Endothelial cell of umbilical vein (primary cell): ENCODE measurements at regions not wholly inside any gene's neighbourhood (a gene's known extent, or its start where the extent isn't known, plus 50 kb on each side); places are given as distances from the start of the nearest gene placed in this dataset.

Experiments used
- BruUV-seq: library from RNA; stranded (reverse); fragments of 400-500 nt; replicated peaks from 2 replicates; lab custom pipeline; 2021; lab: Mats Ljungman, UMichigan
- CTCF ChIA-PET: fragments of 300-600, 350-600 bp; sonication (Branson Sonifier 250); formaldehyde crosslinking; loops from one replicate; lab custom pipeline; 2021; ENCODE audit warnings: antibody characterized with exemption, inconsistent platforms; lab: Charles Lee
- POLR2A ChIA-PET: fragments of 300-600, 350-600 bp; sonication (Branson Sonifier 250); formaldehyde crosslinking; loops from one replicate; lab custom pipeline; 2021; ENCODE audit warnings: antibody characterized with exemption, inconsistent platforms; lab: Charles Lee
- DNase-seq: peaks from one replicate; pipeline ENCODE4 v3.0.0-alpha.2; 2011; ENCODE audit warnings: low read depth, low spot score
- FAIRE-seq: peaks from 2 replicates; lab custom pipeline; 2011; peaks lifted over from hg19 to GRCh38; lab: Jason Lieb, UNC
- H2AFZ ChIP-seq: 2 replicates; pipeline ENCODE4 v1.6.0; 2012; ENCODE audit warnings: low read depth, low read length, control low read depth, inconsistent platforms
- H3K27ac ChIP-seq: 2 replicates; pipeline ENCODE4 v1.5.1; 2011; ENCODE audit warnings: low read depth, mild to moderate bottlenecking, control low read depth, low read length, moderate library complexity; ENCODE audit not compliant: insufficient read depth
- H3K27me3 ChIP-seq, 2 experiments: 2 replicates each; pipeline versions ENCODE4 v1.6.0 to v1.6.1; 2011; ENCODE audit warnings: low read length in 2 of 2, mixed read lengths in 1 of 2; ENCODE audit not compliant: control insufficient read depth in 2 of 2, insufficient read depth in 2 of 2
- H3K36me3 ChIP-seq, 2 experiments: 2 replicates in 1 of 2; 3 replicates in 1 of 2; pipeline ENCODE4 v1.5.1; 2011; ENCODE audit warnings: low read length in 2 of 2, mild to moderate bottlenecking in 1 of 2, moderate library complexity in 1 of 2; ENCODE audit not compliant: control insufficient read depth in 2 of 2, insufficient read depth in 2 of 2; ENCODE audit errors: extremely low read depth in 1 of 2
- H3K4me1 ChIP-seq: 3 replicates; pipeline ENCODE4 v1.5.1; 2011; ENCODE audit warnings: mild to moderate bottlenecking, low read length; ENCODE audit not compliant: control insufficient read depth, insufficient read depth; ENCODE audit errors: extremely low read depth
- H3K4me2 ChIP-seq: 2 replicates; pipeline ENCODE4 v1.6.1; 2011; ENCODE audit warnings: low read length, control low read depth, mixed read lengths; ENCODE audit not compliant: insufficient read depth
- H3K4me3 ChIP-seq, 3 experiments: fragments of 200-600 bp in 1 of 3; sonication (generic), shearing (Covaris generic) in 1 of 3; replicated peaks in 1 of 3; 2 replicates each; pipeline ENCODE4 v1.5.1; 2011 to 2016; ENCODE audit warnings: control low read depth in 3 of 3, low read length in 3 of 3, mild to moderate bottlenecking in 2 of 3, inconsistent platforms in 1 of 3, low read depth in 1 of 3, moderate library complexity in 1 of 3; ENCODE audit not compliant: insufficient read depth in 1 of 3
- H3K79me2 ChIP-seq: 2 replicates; pipeline ENCODE4 v1.6.0; 2012; ENCODE audit warnings: low read length, inconsistent platforms; ENCODE audit not compliant: control insufficient read depth, insufficient read depth
- H3K9ac ChIP-seq: replicated peaks from 2 replicates; pipeline ENCODE3; 2011; ENCODE audit warnings: low read length, control low read depth; ENCODE audit not compliant: insufficient read depth; ENCODE audit errors: extremely low read depth
- H3K9me1 ChIP-seq: replicated peaks from 3 replicates; pipeline ENCODE4 v1.6.0; 2011; ENCODE audit warnings: mild to moderate bottlenecking, low read length; ENCODE audit not compliant: control insufficient read depth, insufficient read depth; ENCODE audit errors: extremely low read depth
- H3K9me3 ChIP-seq: replicated peaks from 2 replicates; pipeline ENCODE4 v1.5.1; 2012; ENCODE audit warnings: low read length, inconsistent platforms; ENCODE audit not compliant: control insufficient read depth, insufficient read depth
- H4K20me1 ChIP-seq: replicated peaks from 2 replicates; pipeline ENCODE3; 2011; ENCODE audit warnings: mild to moderate bottlenecking, low read length; ENCODE audit not compliant: control insufficient read depth, insufficient read depth; ENCODE audit errors: extremely low read depth
- EZH2 ChIP-seq: IDR thresholded peaks from 2 replicates; pipeline ENCODE4 v1.6.1; 2012; ENCODE audit warnings: borderline replicate concordance, low read depth, mild to moderate bottlenecking, moderate library complexity, low read length, inconsistent platforms; ENCODE audit not compliant: severe bottlenecking
- FOS ChIP-seq: IDR thresholded peaks from 2 replicates; pipeline ENCODE4 v1.6.1; 2011; ENCODE audit warnings: mild to moderate bottlenecking, low read length, moderate library complexity, borderline replicate concordance; ENCODE audit not compliant: insufficient read depth
- GATA2 ChIP-seq: IDR thresholded peaks from 2 replicates; pipeline ENCODE4 v1.7.0; 2011; ENCODE audit warnings: low read depth, mild to moderate bottlenecking, moderate library complexity, mixed read lengths, low read length; ENCODE audit not compliant: insufficient read length, insufficient read depth
- JUN ChIP-seq: IDR thresholded peaks from 2 replicates; pipeline ENCODE4 v1.6.1; 2011; ENCODE audit warnings: borderline replicate concordance, low read depth; ENCODE audit not compliant: insufficient read length, insufficient read depth
- MYC ChIP-seq: IDR thresholded peaks from one replicate; pipeline ENCODE4 v1.6.1; 2011; ENCODE audit warnings: mild to moderate bottlenecking, low read depth, low read length
- POLR2A ChIP-seq: IDR thresholded peaks from 2 replicates; pipeline ENCODE4 v1.6.1; 2012; ENCODE audit warnings: low read depth, mild to moderate bottlenecking, control low read depth, low read length
- POLR2AphosphoS5 ChIP-seq: IDR thresholded peaks from 2 replicates; pipeline ENCODE4 v1.6.1; 2012; ENCODE audit warnings: low read depth, mild to moderate bottlenecking, control low read depth, low read length, moderate library complexity; ENCODE audit not compliant: insufficient read depth
- dilution Hi-C: fragments of 300-500 bp; cut with MboI; formaldehyde crosslinking; loops from one replicate; pipeline ENCODE4 v1.15.0; 2019; ENCODE audit warnings: low sequenced_read_pairs; ENCODE audit not compliant: extremely low pct_ligation_motif_present
- intact Hi-C: fragments of 100-400 bp; cut with micrococcal nuclease; formaldehyde crosslinking; loops from one replicate; pipeline ENCODE4 v1.10.0; 2022
- TF ChIP-seq, protein P1 (sequence below), 2 donors: IDR thresholded peaks; 1 replicate in 1 of 2; 2 replicates in 1 of 2; pipeline ENCODE4 v1.5.1; 2011; ENCODE audit warnings: low read length in 2 of 2, mild to moderate bottlenecking in 2 of 2, moderate library complexity in 2 of 2, control low read depth in 1 of 2, inconsistent platforms in 1 of 2, low read depth in 1 of 2; ENCODE audit not compliant: insufficient read depth in 1 of 2; ENCODE audit errors: extremely low read depth in 1 of 2
- TF ChIP-seq, protein P2 (sequence below): IDR thresholded peaks from 2 replicates; pipeline ENCODE4 v1.6.1; 2011; ENCODE audit not compliant: insufficient read depth, insufficient read length

DNA sequence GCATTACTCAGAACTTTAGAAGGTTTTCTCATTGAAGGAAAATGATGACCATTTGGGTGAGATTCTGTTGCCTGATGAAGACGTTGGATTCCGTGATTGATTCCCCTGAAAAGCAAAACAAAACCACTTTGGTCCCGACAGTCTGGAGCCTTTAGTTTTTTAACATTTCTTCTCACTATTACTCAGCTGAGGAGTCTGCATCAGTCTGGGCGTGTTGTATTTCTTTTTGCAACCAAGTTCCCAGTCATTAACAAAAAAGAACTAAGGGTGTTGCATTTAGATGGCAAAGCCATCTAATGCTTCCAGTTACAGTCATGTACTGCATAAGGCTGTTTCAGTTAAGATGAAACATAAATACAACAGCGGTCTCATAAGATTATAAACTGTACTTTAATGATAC lies 343.1 kb upstream of the CDH2 start:
- TF ChIP-seq, protein P1, sequence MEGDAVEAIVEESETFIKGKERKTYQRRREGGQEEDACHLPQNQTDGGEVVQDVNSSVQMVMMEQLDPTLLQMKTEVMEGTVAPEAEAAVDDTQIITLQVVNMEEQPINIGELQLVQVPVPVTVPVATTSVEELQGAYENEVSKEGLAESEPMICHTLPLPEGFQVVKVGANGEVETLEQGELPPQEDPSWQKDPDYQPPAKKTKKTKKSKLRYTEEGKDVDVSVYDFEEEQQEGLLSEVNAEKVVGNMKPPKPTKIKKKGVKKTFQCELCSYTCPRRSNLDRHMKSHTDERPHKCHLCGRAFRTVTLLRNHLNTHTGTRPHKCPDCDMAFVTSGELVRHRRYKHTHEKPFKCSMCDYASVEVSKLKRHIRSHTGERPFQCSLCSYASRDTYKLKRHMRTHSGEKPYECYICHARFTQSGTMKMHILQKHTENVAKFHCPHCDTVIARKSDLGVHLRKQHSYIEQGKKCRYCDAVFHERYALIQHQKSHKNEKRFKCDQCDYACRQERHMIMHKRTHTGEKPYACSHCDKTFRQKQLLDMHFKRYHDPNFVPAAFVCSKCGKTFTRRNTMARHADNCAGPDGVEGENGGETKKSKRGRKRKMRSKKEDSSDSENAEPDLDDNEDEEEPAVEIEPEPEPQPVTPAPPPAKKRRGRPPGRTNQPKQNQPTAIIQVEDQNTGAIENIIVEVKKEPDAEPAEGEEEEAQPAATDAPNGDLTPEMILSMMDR (IDR thresholded peaks at IDR 0.05; ENCODE audit: extremely low read depth in 1 of 2, insufficient read depth in 1 of 2, low read depth in 1 of 2, low read length in 2 of 2), result no peak
- TF ChIP-seq EZH2 (no peak), POLR2AphosphoS5 (no peak), POLR2A (no peak), GATA2 (no peak), MYC (no peak), FOS (no peak), JUN (no peak)
- TF ChIP-seq, protein P2, sequence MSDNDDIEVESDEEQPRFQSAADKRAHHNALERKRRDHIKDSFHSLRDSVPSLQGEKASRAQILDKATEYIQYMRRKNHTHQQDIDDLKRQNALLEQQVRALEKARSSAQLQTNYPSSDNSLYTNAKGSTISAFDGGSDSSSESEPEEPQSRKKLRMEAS, result no peak
- Histone ChIP-seq H3K79me2 (no peaks in the 10 kb centered on the region), H2AFZ (no peak overlapping the region), H3K4me3 (no peak overlapping the region), H3K9me1 (no peaks in the 10 kb centered on the region), H3K9me3 (no peaks in the 10 kb centered on the region), H4K20me1 (no peaks in the 10 kb centered on the region), H3K4me2 (no peak overlapping the region), H3K36me3 (no peaks in the 10 kb centered on the region), H3K27me3 (no peaks in the 10 kb centered on the region), H3K9ac (no peak overlapping the region), H3K27ac (no peak overlapping the region), H3K4me1 (no peaks in the 10 kb centered on the region)
- POLR2A ChIA-PET, result no interaction called here
- FAIRE-seq (no peak), DNase-seq (no peak)
- no TSS peak for BruUV-seq
- intact Hi-C loops (loop anchor here (10.0 kb wide), 1 partner anchor 435 kb away; no protein-coding TSS in a partner anchor), dilution Hi-C loops (no loop called here)
- CTCF ChIA-PET, result no interaction called here
